Sigmoid colon (tissue), 6 donors: ENCODE measurements at regions not wholly inside any gene's neighbourhood (a gene's known extent, or its start where the extent isn't known, plus 50 kb on each side); places are given as distances from the start of the nearest gene placed in this dataset.

ENCODE experiments used
- DNase-seq: peaks from one replicate; pipeline ENCODE4 v3.0.0-alpha.2; 2019
- H3K27ac ChIP-seq, 4 donors: fragments of 200-600 bp; sonication (generic); one replicate each; pipeline ENCODE4 v1.5.1; 2016 to 2019; ENCODE audit warnings: mild to moderate bottlenecking in 1 of 4
- H3K27me3 ChIP-seq, 3 donors: fragments of 200-600 bp; sonication (generic); one replicate each; pipeline ENCODE4 v1.5.1; 2019; ENCODE audit warnings: mild to moderate bottlenecking in 1 of 3
- H3K36me3 ChIP-seq, 4 donors: fragments of 200-600 bp; sonication (generic); one replicate each; pipeline ENCODE4 v1.5.1; 2016 to 2019
- H3K4me1 ChIP-seq, 4 donors: fragments of 200-600 bp; sonication (generic); one replicate each; pipeline ENCODE4 v1.5.1; 2017 to 2019
- H3K4me3 ChIP-seq, 4 donors: fragments of 200-600 bp; sonication (generic); one replicate each; pipeline ENCODE4 v1.5.1; 2017 to 2019; ENCODE audit warnings: mild to moderate bottlenecking in 2 of 4, moderate library complexity in 1 of 4
- H3K9me3 ChIP-seq, 4 donors: fragments of 200-600 bp in 3 of 4; sonication (generic) in 3 of 4; one replicate each; pipeline versions ENCODE4 v1.5.1 to v1.6.1; 2013 to 2019
- CTCF ChIP-seq, 4 experiments: fragments of 450-650 bp in 3 of 4; fragments of 200-600 bp in 1 of 4; IDR thresholded peaks; one replicate each; pipeline ENCODE4 v1.5.1; 2016 to 2019; ENCODE audit warnings: antibody characterized with exemption in 4 of 4, mild to moderate bottlenecking in 3 of 4, moderate library complexity in 2 of 4
- EP300 ChIP-seq, 4 donors: sonication (generic); formaldehyde crosslinking; IDR thresholded peaks; one replicate each; pipeline ENCODE4 v1.6.1; 2017; ENCODE audit warnings: antibody characterized with exemption in 4 of 4
- POLR2A ChIP-seq, 2 donors: fragments of 450-650 bp; IDR thresholded peaks; one replicate each; pipeline ENCODE4 v1.6.1; 2016; ENCODE audit warnings: antibody characterized with exemption in 2 of 2, mild to moderate bottlenecking in 2 of 2, moderate library complexity in 2 of 2
- POLR2AphosphoS5 ChIP-seq, 4 donors: sonication (generic); formaldehyde crosslinking; IDR thresholded peaks; one replicate each; pipeline ENCODE4 v1.6.1; 2017; ENCODE audit warnings: antibody characterized with exemption in 4 of 4
- WGBS, 2 donors: extraction: QIAGEN DNeasy Blood & Tissue Kit; methylation state at CpG; one replicate each; pipeline ENCODE4 v1.1.7; 2013; 5-methylcytosine and 5-hydroxymethylcytosine counted together
- intact Hi-C: fragments of 100-400 bp; cut with DNase I; formaldehyde crosslinking; loops from one replicate; pipeline ENCODE4 v1.15.1; 2023
- donor health status: healthy with polysubstance abuse.
- donor health status: healthy.

DNA sequence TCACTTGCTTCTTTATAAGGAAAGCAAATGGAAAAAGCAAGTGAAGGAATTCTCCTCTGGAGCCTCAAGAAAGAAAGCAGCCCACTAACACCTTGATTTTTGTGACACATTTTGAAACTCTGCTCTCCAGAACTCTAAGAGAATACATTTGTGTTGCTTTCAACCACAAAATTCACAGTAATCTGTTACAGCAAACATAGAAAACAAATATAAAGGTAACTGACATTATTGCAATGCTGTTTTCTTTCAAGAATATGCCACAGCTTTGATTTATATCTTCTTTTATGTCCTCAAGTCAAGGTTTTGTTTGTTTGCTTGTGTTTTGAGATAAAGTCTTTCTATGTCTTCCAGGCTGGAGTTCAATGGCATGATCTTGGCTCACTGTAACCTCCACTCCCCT is 103.1 kb upstream of the FIGN start:
- no peaks in the 10 kb centered on the region for H3K27me3 ChIP-seq
- H3K4me1 ChIP-seq = peaks cover 0 to 4% (median under 1%) of the 10 kb centered on the region in 4 donors
- DNase-seq = no peak
- no peaks in the 10 kb centered on the region for H3K9me3 ChIP-seq
- TF ChIP-seq POLR2AphosphoS5 (IDR thresholded peaks at IDR 0.05) (no peak), CTCF (IDR thresholded peaks at IDR 0.05) (no peak), POLR2A (IDR thresholded peaks at IDR 0.05) (no peak), EP300 (IDR thresholded peaks at IDR 0.05) (no peak)
- intact Hi-C loops = no loop called here
- H3K27ac ChIP-seq = no peak overlapping the region
- H3K36me3 ChIP-seq = no peaks in the 10 kb centered on the region
- no peak overlapping the region for H3K4me3 ChIP-seq

- H3K27ac ChIP-seq = no peak overlapping the region
- TF ChIP-seq CTCF (IDR thresholded peaks at IDR 0.05) (no peak), POLR2AphosphoS5 (IDR thresholded peaks at IDR 0.05) (no peak), EP300 (IDR thresholded peaks at IDR 0.05) (no peak), POLR2A (IDR thresholded peaks at IDR 0.05) (no peak)
- intact Hi-C loops = no loop called here
These were observed 100.4 kb upstream of the FIGN start for GRCh38 chr2:163836167-163836566.

DNA sequence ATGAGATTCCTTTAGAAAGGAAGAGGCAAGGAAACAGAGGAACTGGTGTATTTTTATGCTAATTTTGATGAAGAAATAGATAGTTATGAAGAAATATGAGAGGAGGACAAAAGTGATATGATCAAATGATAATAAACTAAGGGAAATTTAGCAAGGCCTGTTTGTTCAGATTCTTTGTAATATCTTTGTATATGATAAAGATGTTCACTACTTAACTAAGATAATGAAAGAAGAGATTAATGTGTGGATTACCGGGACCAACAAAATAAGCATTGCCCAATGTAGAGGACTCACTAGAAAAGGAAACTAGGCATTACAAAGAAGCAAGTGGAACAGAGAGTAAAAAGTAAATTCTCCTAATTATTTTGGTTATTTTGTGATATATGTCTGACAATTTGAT is 99.0 kb upstream of the FIGN start:
- WGBS, 2 donors = 89 to 94% methylated on average over 1 of the region's 1 CpG
- Histone ChIP-seq H3K27me3 (no peaks in the 10 kb centered on the region), H3K27ac (no peak overlapping the region), H3K4me1 (peaks cover 0 to 11% (median 4%) of the 10 kb centered on the region in 4 donors), H3K36me3 (no peaks in the 10 kb centered on the region), H3K4me3 (no peak overlapping the region), H3K9me3 (no peaks in the 10 kb centered on the region)
- intact Hi-C loops = no loop called here
- TF ChIP-seq CTCF (IDR thresholded peaks at IDR 0.05) (no peak), POLR2A (IDR thresholded peaks at IDR 0.05) (no peak), EP300 (IDR thresholded peaks at IDR 0.05) (no peak), POLR2AphosphoS5 (IDR thresholded peaks at IDR 0.05) (no peak)
- no peak for DNase-seq

More at GRCh38 chr2:163836167-163836566, 100.4 kb upstream of the FIGN start:
- no peaks in the 10 kb centered on the region for H3K27me3 ChIP-seq
- H3K9me3 ChIP-seq = no peaks in the 10 kb centered on the region
- peaks cover 0 to 11% (median 4%) of the 10 kb centered on the region in 4 donors for H3K4me1 ChIP-seq
- H3K36me3 ChIP-seq = no peaks in the 10 kb centered on the region
- H3K4me3 ChIP-seq = no peak overlapping the region
- DNase-seq = no peak

DNA sequence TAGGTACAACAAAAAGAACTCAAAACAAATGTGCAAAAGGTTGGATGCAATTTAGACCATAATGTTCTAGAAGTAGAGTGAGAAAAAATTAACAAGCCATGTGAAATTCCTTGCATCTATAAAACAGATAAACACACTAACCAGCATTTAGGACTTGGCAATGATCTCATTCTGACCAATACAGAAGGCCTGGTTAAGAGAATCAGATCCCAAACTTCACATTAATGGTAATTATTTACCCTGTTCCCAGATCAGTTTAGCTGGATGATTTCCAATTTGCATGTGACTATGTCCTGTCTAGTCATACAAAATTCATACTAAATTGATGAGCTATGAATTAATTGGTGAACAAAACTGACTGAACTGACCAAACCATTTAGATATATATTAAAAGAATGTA is 98.4 kb upstream of the FIGN start:
- TF ChIP-seq POLR2A (IDR thresholded peaks at IDR 0.05) (no peak), CTCF (IDR thresholded peaks at IDR 0.05) (no peak), EP300 (IDR thresholded peaks at IDR 0.05) (no peak)

GRCh38 chr2:163828771-163829170 is 93.0 kb upstream of the FIGN start:
- TF ChIP-seq EP300 (IDR thresholded peaks at IDR 0.05) = no peak
- no peak for TF ChIP-seq CTCF (IDR thresholded peaks at IDR 0.05)
- H3K4me3 ChIP-seq = no peak overlapping the region
- WGBS, 2 donors = 54 to 80% methylated on average over 3 of the region's 3 CpGs
- H3K36me3 ChIP-seq = no peaks in the 10 kb centered on the region
- peaks cover 0 to 6% (median 2%) of the 10 kb centered on the region in 4 donors for H3K4me1 ChIP-seq
- DNase-seq = no peak
- no peaks in the 10 kb centered on the region for H3K9me3 ChIP-seq
- no peak overlapping the region for H3K27ac ChIP-seq
- no peaks in the 10 kb centered on the region for H3K27me3 ChIP-seq
- intact Hi-C loops = no loop called here

More for the DNA sequence above, 98.4 kb upstream of the FIGN start:
- no peak for DNase-seq
- Histone ChIP-seq H3K9me3 (no peaks in the 10 kb centered on the region), H3K27me3 (no peaks in the 10 kb centered on the region), H3K36me3 (no peaks in the 10 kb centered on the region), H3K27ac (no peak overlapping the region), H3K4me3 (no peak overlapping the region), H3K4me1 (peaks cover 0 to 11% (median 4%) of the 10 kb centered on the region in 4 donors)
- intact Hi-C loops = no loop called here
